ENCODE measurements at regions not wholly inside any gene's neighbourhood (a gene's known extent, or its start where the extent isn't known, plus 50 kb on each side); places are given as distances from the start of the nearest gene placed in this dataset.

DNA sequence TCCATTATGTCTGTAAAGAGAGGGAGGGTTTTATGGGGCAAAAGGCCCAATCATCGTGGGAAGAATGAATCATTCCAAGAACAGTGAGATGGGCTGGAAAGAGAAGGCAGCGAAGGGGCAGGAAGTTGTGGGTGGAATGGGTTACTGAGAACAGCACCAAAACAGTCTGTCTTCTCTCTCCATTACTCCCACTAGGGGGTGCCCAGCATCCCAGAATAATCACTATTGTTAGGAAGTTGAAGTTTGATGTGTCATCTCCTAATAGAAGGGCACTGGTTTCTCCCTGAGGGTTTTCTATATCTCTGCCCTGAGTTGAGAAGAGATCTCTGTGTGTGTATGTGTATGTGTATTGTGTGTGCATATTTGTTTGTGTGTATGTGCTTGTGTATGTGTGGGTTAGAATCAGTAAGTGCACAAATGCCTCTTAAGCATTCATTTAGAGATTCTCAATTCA is 76.6 kb upstream of the MAP4K3 start:
- peak; percentile 90 for DNase-seq (ENCODE audit: low read depth in 2 of 2)

GRCh38 chr2:39514825-39515224 is 77.7 kb upstream of the MAP4K3 start:
- no peak for DNase-seq (ENCODE audit: low read depth in 2 of 2)

GRCh38 chr2:39515273-39515896 is 78.3 kb upstream of the MAP4K3 start:
- DNase-seq (ENCODE audit: low read depth in 2 of 2) = no peak

DNA sequence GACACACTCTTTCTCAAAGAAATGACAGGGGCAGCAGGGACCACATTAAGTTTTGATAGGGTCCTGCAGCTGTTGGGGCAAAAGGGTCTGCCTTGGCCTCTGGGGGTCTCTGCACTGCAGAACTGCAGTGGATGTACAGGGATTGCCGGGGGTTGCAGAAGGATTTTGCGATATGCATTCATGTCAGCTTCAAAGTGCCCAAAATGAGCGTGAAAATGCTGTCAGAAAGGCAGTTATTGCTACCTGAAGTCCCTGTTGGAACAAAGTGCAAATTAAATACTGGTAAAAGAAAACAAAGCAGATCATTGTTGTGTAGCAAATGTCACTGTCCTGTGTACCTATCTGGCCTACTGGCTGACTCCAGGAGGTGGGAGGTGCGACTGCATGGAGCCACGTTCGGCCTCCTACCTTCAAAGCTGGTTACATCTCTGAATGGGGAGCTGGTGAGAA is 78.8 kb upstream of the MAP4K3 start:
- no peak for DNase-seq (ENCODE audit: low read depth in 2 of 2)

GRCh38 chr2:39516347-39517101 is 79.4 kb upstream of the MAP4K3 start:
- no peak for DNase-seq (ENCODE audit: low read depth in 2 of 2)

DNA sequence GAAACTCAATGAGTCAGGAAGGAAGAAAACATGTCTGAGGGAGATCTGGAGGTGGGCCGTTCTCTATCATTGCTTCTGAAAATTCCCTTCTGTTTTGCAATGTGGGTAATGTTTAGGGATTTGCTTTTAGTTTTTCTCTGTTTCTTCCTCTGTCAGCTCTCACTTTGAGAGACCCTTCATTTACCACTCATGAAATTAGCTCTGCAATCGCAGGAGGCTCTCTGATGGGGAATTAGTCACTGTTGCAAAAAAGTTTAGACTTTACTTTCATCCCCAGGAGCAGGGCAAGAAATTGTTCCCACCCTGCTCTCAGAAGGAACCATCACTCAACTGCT is 80.0 kb upstream of the MAP4K3 start:
- DNase-seq (ENCODE audit: low read depth in 2 of 2) = no peak

- DNase-seq (ENCODE audit: low read depth in 2 of 2) = no peak
These were observed 80.5 kb upstream of the MAP4K3 start for GRCh38 chr2:39517622-39518021.

- DNase-seq (ENCODE audit: low read depth in 2 of 2) = no peak
These were observed 82.8 kb upstream of the MAP4K3 start for GRCh38 chr2:39519886-39520285.

DNA sequence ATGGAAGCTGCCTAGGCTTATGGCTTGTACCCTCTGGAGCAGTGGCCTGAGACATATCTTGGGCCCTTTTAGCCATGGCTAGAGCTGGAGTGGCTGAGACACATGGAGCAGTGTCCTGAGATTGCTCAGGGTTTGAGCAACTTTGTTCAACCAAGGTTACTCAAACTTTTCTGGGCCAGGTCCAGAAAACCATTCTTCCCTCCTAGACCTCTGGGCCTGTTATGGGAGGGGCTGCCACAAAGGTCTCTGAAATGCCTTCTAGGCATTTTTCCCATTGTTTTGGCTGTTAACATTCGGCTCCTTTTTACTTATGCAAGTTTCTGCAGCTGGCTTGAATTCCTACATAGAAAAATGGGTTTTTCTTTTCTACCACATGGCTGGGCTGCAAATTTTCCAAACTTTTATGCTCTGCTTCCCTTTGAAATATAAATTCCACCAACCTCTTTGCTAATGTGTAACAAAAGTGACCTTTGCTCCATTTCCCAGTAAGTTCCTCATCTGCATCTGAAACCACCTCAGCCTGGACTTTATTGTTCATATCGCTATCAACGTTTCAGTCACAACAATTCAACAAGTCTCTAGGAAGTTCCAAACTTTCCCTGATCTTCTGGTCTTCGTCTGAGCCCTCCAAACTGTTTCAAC is 84.9 kb upstream of the MAP4K3 start:
- DNase-seq (ENCODE audit: low read depth in 2 of 2) = no peak

DNA sequence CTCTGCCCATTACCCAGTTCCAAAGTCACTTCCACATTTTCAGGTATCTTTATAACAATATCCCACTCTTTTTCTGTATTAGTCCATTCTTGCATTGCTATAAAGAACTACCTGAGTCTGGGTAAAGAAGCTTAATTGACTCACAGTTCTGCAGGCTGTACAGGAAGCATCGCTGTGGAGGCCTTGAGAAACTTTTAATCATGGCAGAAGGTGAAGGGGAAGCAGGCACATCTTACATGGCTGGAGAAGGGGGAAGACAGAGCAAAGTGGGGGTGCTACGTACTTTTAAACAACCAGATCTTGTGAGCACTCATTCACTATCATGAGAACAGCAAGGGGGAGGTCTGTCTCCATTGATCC is 85.4 kb upstream of the MAP4K3 start:
- no peak for DNase-seq (ENCODE audit: low read depth in 2 of 2)

DNA sequence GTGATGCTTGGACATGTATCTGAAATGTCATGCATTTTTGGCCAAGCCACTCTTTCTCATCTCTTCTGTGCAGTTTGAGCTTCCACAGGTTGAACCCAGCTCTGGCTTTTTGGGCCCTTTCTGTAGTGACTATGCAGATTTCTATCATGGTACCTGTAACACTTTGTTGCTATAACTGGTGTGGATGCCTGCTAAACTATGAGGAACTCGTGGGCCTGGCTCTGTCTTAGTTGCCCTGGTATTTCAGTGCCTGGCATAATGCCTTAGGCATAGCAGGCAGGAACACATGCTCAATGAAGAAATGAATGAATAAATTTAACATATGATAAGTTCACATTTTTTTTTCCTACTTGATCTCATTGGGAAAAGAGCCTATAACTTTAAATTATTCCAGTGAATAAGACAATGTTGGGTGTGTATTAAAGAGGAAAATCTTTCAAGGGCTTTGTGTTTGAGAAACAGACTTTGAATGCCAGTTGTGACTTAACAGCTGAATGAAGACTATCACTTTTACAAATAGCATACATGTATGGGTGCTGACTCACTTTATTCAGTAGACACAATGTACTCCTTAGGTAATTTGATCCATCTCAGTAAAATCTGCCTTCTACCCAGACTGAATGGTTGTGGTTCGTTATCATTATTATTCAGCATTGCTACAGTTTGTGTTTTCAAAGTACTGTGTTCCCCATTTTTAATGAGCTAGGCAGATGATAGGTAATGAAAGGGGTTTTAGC is 86.4 kb upstream of the MAP4K3 start:
- DNase-seq (ENCODE audit: low read depth in 2 of 2) = peak; percentile 78 to 80

DNA sequence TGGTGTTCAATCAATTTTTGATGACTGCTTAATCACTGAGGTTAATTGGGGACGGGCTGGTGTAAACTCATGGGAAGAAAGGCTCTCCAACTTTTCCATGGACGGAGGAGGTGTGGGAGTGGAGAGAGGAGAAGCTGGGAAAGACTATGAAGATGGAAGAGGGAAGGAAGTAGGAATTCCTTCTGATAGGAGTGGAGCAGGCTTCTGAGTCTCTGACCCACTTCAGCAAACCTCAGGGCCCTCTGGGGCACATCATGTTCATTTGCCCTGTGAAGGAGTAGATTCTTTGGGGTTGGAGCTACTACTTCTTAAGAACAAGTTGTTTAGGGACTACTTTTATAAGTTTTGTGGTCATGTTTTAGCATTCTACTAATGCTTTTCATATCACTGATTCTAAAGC is 87.0 kb upstream of the MAP4K3 start:
- no peak for DNase-seq (ENCODE audit: low read depth in 2 of 2)

- no peak for DNase-seq (ENCODE audit: low read depth in 2 of 2)
These were observed 87.9 kb upstream of the MAP4K3 start for GRCh38 chr2:39524756-39525635.

GRCh38 chr2:39525636-39526412 is 88.7 kb upstream of the MAP4K3 start:
- DNase-seq (ENCODE audit: low read depth in 2 of 2) = no peak

- no peak for DNase-seq (ENCODE audit: low read depth in 2 of 2)
These were observed 91.6 kb upstream of the MAP4K3 start for GRCh38 chr2:39528701-39529100.

DNA sequence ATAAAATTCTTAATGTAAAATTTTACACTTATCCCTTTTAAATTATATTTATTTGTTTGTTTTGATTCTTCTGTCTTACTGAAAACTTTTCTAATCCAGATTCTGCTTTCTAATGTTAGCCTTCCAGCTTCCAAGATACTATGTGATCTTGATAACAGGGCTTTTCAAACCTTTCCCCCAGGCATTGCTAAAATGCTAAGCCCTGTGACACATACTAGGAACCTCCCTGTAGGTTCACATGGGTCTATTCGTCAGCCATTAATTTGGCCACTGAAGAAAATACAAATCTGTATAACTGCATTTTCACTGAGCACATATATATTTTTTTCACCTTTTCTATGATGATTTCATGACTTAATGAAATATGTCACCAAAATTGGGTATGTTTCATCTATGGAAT is 92.8 kb upstream of the MAP4K3 start:
- no peak for DNase-seq (ENCODE audit: low read depth in 2 of 2)

DNA sequence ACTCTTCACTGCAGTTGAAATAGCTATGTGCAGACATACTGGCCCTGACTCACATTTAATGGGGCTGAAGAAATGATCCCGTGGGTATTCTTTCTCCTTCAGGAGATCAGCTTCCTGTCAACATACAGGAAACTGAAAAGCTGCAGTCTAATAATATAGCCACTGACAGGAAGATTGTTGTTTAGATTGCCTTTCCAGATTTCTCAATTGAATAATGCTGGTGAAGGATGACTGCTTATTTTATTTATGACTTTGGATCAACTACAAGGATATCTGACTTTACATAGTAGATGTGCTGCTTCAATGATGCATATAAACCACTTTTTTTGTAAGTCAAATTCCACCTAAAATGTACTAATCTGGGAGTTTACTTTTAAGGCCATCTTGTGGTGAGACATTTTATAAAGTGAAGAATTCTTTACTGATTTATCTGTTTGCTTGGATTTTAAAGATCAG is 93.4 kb upstream of the MAP4K3 start:
- peak; percentile 94 to 95 for DNase-seq (ENCODE audit: low read depth in 2 of 2)

GRCh38 chr2:39531220-39531777 is 94.2 kb upstream of the MAP4K3 start:
- no peak for DNase-seq (ENCODE audit: low read depth in 2 of 2)

DNA sequence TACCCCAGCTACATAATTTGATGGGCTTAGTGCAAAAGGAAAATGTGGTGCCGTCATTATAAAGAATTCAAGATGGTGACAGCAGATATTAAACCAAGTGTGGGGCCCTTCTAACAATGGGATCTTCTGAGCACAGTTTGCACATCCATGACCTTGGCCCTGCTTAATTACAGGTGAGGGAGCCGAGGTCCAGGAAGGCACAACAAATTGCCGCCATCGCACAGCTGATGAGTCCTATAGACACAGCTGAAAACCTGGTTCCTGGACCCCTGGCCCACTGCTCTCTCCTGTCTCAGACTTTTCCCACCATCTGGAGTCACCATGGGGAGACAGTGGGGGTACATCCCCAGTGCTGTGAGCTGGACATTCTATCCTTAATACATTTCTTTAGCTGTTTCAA is 95.8 kb upstream of the MAP4K3 start:
- DNase-seq (ENCODE audit: low read depth in 2 of 2) = no peak

GRCh38 chr2:39534095-39534711 is 97.1 kb upstream of the MAP4K3 start:
- DNase-seq (ENCODE audit: low read depth in 2 of 2) = no peak

Measured in fibroblast of skin of left quadriceps (primary cell).